ENCODE measurements at regions not wholly inside any gene's neighbourhood (a gene's known extent, or its start where the extent isn't known, plus 50 kb on each side); places are given as distances from the start of the nearest gene placed in this dataset.
A peak's percentile ranks its signal among the peaks of the same experiment; 100 is the strongest.

DNA sequence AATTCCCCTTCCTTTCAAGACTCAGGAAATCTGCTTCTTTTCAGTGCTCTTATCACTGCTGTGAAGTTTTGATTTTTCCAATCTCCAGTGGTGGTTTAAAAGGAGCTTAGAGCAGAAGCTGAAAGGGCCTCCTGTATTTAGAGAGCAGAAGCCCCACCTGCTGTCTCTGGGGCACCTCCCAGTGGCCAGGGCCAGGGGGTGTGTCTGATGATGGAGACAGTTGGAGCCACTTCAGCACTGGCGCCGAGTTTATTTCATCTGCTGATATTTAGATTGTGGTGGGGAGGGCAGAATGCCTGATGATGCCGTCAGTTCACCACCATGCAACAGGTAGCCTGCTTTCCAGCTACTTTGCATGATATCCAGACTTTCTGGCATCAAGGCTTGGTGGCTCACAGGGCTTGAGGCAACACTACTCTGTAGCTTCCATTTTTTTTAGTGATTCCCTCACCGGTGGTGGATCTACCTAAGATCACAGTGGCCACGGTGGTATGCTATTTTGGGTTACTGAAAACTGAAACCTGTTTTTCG lies 371.9 kb downstream of the KCNRG start:
- H3K9me3 ChIP-seq (ENCODE audit: control insufficient read depth in 4 of 4, insufficient read depth in 3 of 4, low read length in 3 of 4) = no peaks in the 10 kb centered on the region
- DNase-seq = peak in 2 of 3 donors; percentile 43 to 55
- H3K27me3 ChIP-seq (ENCODE audit: control insufficient read depth in 3 of 3, insufficient read depth in 3 of 3, low read length in 2 of 3) = no peaks in the 10 kb centered on the region
- peak overlapping the region in 1 of 2 donors; percentile 64 for H3K9ac ChIP-seq (ENCODE audit: insufficient read depth in 1 of 2, low read length in 2 of 2)
- WGBS, 2 donors = 55 to 70% methylated on average over 6 of the region's 6 CpGs
- H3K4me1 ChIP-seq (ENCODE audit: control insufficient read depth in 5 of 5, insufficient read depth in 5 of 5, low read length in 5 of 5) = peaks cover 3 to 24% (median 7%) of the 10 kb centered on the region in 5 donors
- peak; percentile 83 for ATAC-seq (ENCODE audit: insufficient read depth, low FRiP score)
- TF ChIP-seq, protein P1, sequence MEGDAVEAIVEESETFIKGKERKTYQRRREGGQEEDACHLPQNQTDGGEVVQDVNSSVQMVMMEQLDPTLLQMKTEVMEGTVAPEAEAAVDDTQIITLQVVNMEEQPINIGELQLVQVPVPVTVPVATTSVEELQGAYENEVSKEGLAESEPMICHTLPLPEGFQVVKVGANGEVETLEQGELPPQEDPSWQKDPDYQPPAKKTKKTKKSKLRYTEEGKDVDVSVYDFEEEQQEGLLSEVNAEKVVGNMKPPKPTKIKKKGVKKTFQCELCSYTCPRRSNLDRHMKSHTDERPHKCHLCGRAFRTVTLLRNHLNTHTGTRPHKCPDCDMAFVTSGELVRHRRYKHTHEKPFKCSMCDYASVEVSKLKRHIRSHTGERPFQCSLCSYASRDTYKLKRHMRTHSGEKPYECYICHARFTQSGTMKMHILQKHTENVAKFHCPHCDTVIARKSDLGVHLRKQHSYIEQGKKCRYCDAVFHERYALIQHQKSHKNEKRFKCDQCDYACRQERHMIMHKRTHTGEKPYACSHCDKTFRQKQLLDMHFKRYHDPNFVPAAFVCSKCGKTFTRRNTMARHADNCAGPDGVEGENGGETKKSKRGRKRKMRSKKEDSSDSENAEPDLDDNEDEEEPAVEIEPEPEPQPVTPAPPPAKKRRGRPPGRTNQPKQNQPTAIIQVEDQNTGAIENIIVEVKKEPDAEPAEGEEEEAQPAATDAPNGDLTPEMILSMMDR (IDR thresholded peaks at IDR 0.05; ENCODE audit: control extremely low read depth, extremely low read depth) = no peak
- peak overlapping the region; percentile 42 to 43 for H3K27ac ChIP-seq (ENCODE audit: low read depth in 1 of 2, low read length in 1 of 2)
- no peaks in the 10 kb centered on the region for H3K36me3 ChIP-seq (ENCODE audit: control insufficient read depth in 4 of 4, insufficient read depth in 4 of 4, low read length in 4 of 4)
- no peak overlapping the region for H3K4me3 ChIP-seq

DNA sequence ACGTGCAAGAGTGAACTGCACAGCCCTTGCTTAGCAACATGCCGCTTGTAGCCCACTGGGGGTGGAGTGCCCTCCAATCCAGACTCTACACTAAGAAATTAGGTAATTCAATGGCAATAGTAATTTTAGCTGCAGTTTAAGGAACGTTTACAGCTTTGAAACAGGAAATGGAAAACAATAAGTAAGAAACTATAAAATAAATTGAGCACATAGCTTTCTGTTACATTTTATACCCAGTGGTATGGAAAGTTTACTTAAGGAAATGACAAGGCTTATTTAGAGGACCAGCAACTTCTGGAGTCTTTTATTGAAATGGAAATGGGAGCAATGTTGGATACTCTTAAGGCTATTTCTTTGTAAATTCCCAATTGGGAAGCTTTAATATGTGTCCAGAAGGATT lies 373.2 kb downstream of the KCNRG start:
- no peaks in the 10 kb centered on the region for H3K36me3 ChIP-seq (ENCODE audit: control insufficient read depth in 4 of 4, insufficient read depth in 4 of 4, low read length in 4 of 4)
- H3K4me3 ChIP-seq = no peak overlapping the region
- no peaks in the 10 kb centered on the region for H3K27me3 ChIP-seq (ENCODE audit: control insufficient read depth in 3 of 3, insufficient read depth in 3 of 3, low read length in 2 of 3)
- H3K4me1 ChIP-seq (ENCODE audit: control insufficient read depth in 5 of 5, insufficient read depth in 5 of 5, low read length in 5 of 5) = peaks cover 4 to 33% (median 11%) of the 10 kb centered on the region in 5 donors
- no peaks in the 10 kb centered on the region for H3K9me3 ChIP-seq (ENCODE audit: control insufficient read depth in 4 of 4, insufficient read depth in 3 of 4, low read length in 3 of 4)
- H3K9ac ChIP-seq (ENCODE audit: insufficient read depth in 1 of 2, low read length in 2 of 2) = no peak overlapping the region
- no peak overlapping the region for H3K27ac ChIP-seq (ENCODE audit: low read depth in 1 of 2, low read length in 1 of 2)
- ATAC-seq (ENCODE audit: insufficient read depth, low FRiP score) = no peak
- TF ChIP-seq, protein P1 (IDR thresholded peaks at IDR 0.05; ENCODE audit: control extremely low read depth, extremely low read depth) = no peak
- DNase-seq = no peak
- 68 to 70% methylated on average over 3 of the region's 3 CpGs for WGBS, 2 donors

DNA sequence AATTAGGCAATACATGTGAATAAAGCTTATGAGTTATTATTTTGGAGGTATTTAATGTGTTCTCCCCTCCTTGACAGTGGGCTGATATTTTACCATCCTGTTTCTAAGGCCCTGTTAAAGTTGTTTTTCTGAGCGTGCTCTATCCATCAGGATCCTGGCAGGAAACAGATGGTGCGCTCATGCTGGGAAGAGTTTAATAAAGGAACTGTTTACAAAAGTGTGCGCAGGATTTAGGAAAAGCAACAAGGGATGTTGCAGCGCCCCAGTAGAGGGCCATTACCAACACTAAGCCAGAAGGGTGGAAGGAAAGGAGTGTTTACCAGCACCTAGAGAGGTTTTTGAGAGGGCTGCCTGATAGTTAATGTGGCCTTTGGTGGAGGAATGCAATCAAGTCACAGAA lies 374.5 kb downstream of the KCNRG start:
- TF ChIP-seq, protein P1 (IDR thresholded peaks at IDR 0.05; ENCODE audit: control extremely low read depth, extremely low read depth) = no peak
- H3K9me3 ChIP-seq (ENCODE audit: control insufficient read depth in 4 of 4, insufficient read depth in 3 of 4, low read length in 3 of 4) = no peaks in the 10 kb centered on the region
- DNase-seq = peak; percentile 33 to 79 (median 70)
- 49 to 72% methylated on average over 4 of the region's 4 CpGs for WGBS, 2 donors
- no peak overlapping the region for H3K9ac ChIP-seq (ENCODE audit: insufficient read depth in 1 of 2, low read length in 2 of 2)
- no peak overlapping the region for H3K4me3 ChIP-seq
- no peaks in the 10 kb centered on the region for H3K36me3 ChIP-seq (ENCODE audit: control insufficient read depth in 4 of 4, insufficient read depth in 4 of 4, low read length in 4 of 4)
- H3K4me1 ChIP-seq (ENCODE audit: control insufficient read depth in 5 of 5, insufficient read depth in 5 of 5, low read length in 5 of 5) = peaks cover 4 to 36% (median 11%) of the 10 kb centered on the region in 5 donors
- ATAC-seq (ENCODE audit: insufficient read depth, low FRiP score) = no peak
- no peak overlapping the region for H3K27ac ChIP-seq (ENCODE audit: low read depth in 1 of 2, low read length in 1 of 2)
- H3K27me3 ChIP-seq (ENCODE audit: control insufficient read depth in 3 of 3, insufficient read depth in 3 of 3, low read length in 2 of 3) = no peaks in the 10 kb centered on the region

Data from lung (tissue), 11 donors.